BE2C (cell line): ENCODE measurements at regions not wholly inside any gene's neighbourhood (a gene's known extent, or its start where the extent isn't known, plus 50 kb on each side); places are given as distances from the start of the nearest gene placed in this dataset.
"Not testable (repeated sequence)": the region's sequence is repeated elsewhere in the genome, so short reads cannot be mapped to it uniquely, and the experiment has no call there.

Experiments used
- DNase-seq: peaks from one replicate; pipeline ENCODE4 v3.0.0-alpha.2; 2020
- H3K27me3 ChIP-seq: fragments of 250-450 bp; sonication (Bioruptor Pico); 2 replicates; pipeline ENCODE4 v1.5.1; 2020; ENCODE audit warnings: mild to moderate bottlenecking
- H3K36me3 ChIP-seq: fragments of 250-450 bp; sonication (Bioruptor Pico); 2 replicates; pipeline ENCODE4 v1.5.1; 2020; ENCODE audit warnings: mild to moderate bottlenecking
- H3K4me1 ChIP-seq: fragments of 250-450 bp; sonication (Bioruptor Pico); 2 replicates; pipeline ENCODE4 v1.5.1; 2020
- H3K4me3 ChIP-seq: 2 replicates; pipeline ENCODE4 v1.5.1; 2011; ENCODE audit warnings: low read depth, low read length
- H3K9me3 ChIP-seq: fragments of 250-450 bp; sonication (Bioruptor Pico); 2 replicates; pipeline ENCODE4 v1.5.1; 2020
- TF ChIP-seq, protein P1 (sequence below): IDR thresholded peaks from 2 replicates; pipeline ENCODE4 v1.5.1; 2012; ENCODE audit warnings: mild to moderate bottlenecking, low read depth, low read length

- TF ChIP-seq, protein P1, sequence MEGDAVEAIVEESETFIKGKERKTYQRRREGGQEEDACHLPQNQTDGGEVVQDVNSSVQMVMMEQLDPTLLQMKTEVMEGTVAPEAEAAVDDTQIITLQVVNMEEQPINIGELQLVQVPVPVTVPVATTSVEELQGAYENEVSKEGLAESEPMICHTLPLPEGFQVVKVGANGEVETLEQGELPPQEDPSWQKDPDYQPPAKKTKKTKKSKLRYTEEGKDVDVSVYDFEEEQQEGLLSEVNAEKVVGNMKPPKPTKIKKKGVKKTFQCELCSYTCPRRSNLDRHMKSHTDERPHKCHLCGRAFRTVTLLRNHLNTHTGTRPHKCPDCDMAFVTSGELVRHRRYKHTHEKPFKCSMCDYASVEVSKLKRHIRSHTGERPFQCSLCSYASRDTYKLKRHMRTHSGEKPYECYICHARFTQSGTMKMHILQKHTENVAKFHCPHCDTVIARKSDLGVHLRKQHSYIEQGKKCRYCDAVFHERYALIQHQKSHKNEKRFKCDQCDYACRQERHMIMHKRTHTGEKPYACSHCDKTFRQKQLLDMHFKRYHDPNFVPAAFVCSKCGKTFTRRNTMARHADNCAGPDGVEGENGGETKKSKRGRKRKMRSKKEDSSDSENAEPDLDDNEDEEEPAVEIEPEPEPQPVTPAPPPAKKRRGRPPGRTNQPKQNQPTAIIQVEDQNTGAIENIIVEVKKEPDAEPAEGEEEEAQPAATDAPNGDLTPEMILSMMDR: no peak
- Histone ChIP-seq H3K36me3 (no peaks in the 10 kb centered on the region), H3K4me1 (no peaks in the 10 kb centered on the region), H3K27me3 (no peaks in the 10 kb centered on the region), H3K9me3 (no peaks in the 10 kb centered on the region), H3K4me3 (no peak overlapping the region)
- no peak for DNase-seq
Observed at GRCh38 chr1:89436856-89437255, 73.0 kb downstream of the GBP6 start.

- not testable (repeated sequence) for H3K9me3 ChIP-seq, H3K4me1 ChIP-seq, H3K27me3 ChIP-seq, H3K4me3 ChIP-seq, H3K36me3 ChIP-seq, DNase-seq
Observed at GRCh38 chr1:89438301-89438700, 74.4 kb downstream of the GBP6 start.

DNA sequence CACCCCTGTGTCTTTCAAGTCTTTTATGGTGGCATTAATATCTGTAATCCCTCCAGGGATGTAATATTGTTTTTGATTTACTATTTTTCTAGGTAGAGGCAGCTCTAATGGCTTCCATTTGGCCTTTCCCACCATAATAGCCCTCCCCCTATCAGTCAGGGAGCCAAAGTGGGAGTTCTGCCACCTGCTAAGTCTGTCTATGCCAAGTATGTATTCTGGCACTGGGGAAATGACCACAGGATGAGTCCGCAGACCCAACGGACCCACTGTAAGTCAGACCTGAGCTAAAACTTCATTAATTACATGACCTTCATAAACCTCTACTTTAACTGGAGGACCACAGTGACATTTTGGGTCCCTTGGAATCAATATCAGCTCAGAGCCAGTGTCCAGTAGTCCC is 77.1 kb downstream of the GBP6 start:
- Histone ChIP-seq H3K27me3 (no peaks in the 10 kb centered on the region), H3K9me3 (no peaks in the 10 kb centered on the region), H3K4me3 (no peak overlapping the region), H3K4me1 (no peaks in the 10 kb centered on the region), H3K36me3 (no peaks in the 10 kb centered on the region)
- TF ChIP-seq, protein P1: no peak
- DNase-seq: no peak

DNA sequence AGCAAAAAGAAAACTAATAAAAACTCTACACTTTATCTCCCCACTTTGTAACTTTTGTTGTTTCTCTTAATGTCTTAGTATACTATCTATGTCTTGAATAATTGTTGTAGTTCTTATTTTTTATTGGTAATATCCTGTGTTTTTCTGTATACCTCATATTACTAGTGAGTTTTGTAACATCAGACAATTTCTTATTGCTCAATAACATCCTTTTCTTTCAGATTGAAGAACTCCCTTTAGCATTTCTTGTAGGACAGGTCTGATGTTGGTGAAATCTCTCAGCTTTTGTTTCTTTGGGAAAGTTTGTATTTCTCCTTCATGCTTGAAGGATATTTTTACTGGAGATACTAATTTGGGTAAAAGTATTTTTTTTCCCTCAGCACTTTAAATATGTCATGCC is 79.8 kb upstream of the LRRC8B start:
- DNase-seq: no peak
- H3K4me3 ChIP-seq: no peak overlapping the region
- H3K27me3 ChIP-seq: no peaks in the 10 kb centered on the region
- no peaks in the 10 kb centered on the region for H3K9me3 ChIP-seq
- TF ChIP-seq, protein P1: no peak
- no peaks in the 10 kb centered on the region for H3K36me3 ChIP-seq
- no peaks in the 10 kb centered on the region for H3K4me1 ChIP-seq

DNA sequence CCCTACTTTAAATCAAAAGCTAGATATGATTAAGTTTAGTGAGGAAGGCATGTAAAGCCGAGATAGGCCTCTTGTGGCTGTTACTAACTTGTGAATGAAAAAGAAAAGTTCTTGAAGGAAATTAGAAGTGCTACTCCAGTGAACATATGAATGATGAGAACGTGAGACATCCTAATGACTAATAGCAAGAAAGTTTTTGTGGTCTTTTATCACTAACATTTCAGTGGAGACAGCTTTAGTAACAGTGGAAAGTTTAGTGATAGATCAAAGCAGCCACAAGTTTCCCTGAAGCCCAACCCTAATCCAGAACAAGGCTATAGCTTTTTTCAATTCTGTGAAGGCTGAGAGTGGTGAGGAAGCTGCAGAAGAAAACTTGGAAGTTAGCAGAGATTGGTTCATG is 73.6 kb upstream of the LRRC8B start:
- H3K27me3 ChIP-seq: no peaks in the 10 kb centered on the region
- no peaks in the 10 kb centered on the region for H3K36me3 ChIP-seq
- TF ChIP-seq, protein P1: no peak
- DNase-seq: no peak
- no peaks in the 10 kb centered on the region for H3K9me3 ChIP-seq
- no peaks in the 10 kb centered on the region for H3K4me1 ChIP-seq
- no peak overlapping the region for H3K4me3 ChIP-seq

- Histone ChIP-seq H3K36me3 (no peaks in the 10 kb centered on the region), H3K4me1 (no peaks in the 10 kb centered on the region), H3K9me3 (no peaks in the 10 kb centered on the region), H3K4me3 (no peak overlapping the region), H3K27me3 (no peaks in the 10 kb centered on the region)
- DNase-seq: no peak
- TF ChIP-seq, protein P1: no peak
Observed at GRCh38 chr1:89453123-89453972, 71.3 kb upstream of the LRRC8B start.
